ENCODE measurements at regions not wholly inside any gene's neighbourhood (a gene's known extent, or its start where the extent isn't known, plus 50 kb on each side); places are given as distances from the start of the nearest gene placed in this dataset.

GRCh38 chr7:109407756-109408155 lies 838.1 kb downstream of the DNAJB9 start:
- no peak for TF ChIP-seq CTCF (conservative IDR thresholded peaks at IDR 0.05 in 1 of 2, IDR thresholded peaks at IDR 0.05 in 1 of 2; ENCODE audit: low read depth in 1 of 2, low read length in 2 of 2)
- no peak for TF ChIP-seq EZH2 (IDR thresholded peaks at IDR 0.05; ENCODE audit: low read length, missing control alignments)

Data from fibroblast of lung (primary cell).